Stimulated activated CD8-positive, alpha-beta memory T cell treated with anti-CD3 and anti-CD28 coated beads, Interleukin-7, amount 100 ng/mL, for 48 hours (primary cell): ENCODE measurements at regions not wholly inside any gene's neighbourhood (a gene's known extent, or its start where the extent isn't known, plus 50 kb on each side); places are given as distances from the start of the nearest gene placed in this dataset.

ENCODE experiments used
- DNase-seq, 2 donors: peaks; one replicate each; pipeline ENCODE4 v3.0.0-alpha.2; 2020; ENCODE audit warnings: low read depth in 1 of 2; ENCODE audit errors: extremely low read depth in 1 of 2

GRCh38 chr10:7028809-7029166 lies 382.0 kb downstream of the SFMBT2 start:
- DNase-seq: no peak

- no peak for DNase-seq
Measured at GRCh38 chr10:7027913-7028808, 382.7 kb downstream of the SFMBT2 start.

- DNase-seq: no peak
Measured at GRCh38 chr10:7027237-7027912, 383.5 kb downstream of the SFMBT2 start.

- no peak for DNase-seq
Measured at GRCh38 chr10:7026818-7027217, 384.0 kb downstream of the SFMBT2 start.

GRCh38 chr10:7025296-7025695 lies 385.5 kb downstream of the SFMBT2 start:
- no peak for DNase-seq

- DNase-seq: no peak
Measured at GRCh38 chr10:7015457-7015856, 395.4 kb downstream of the SFMBT2 start.

GRCh38 chr10:7014721-7015120 lies 396.1 kb downstream of the SFMBT2 start:
- no peak for DNase-seq

- DNase-seq: no peak
Measured at GRCh38 chr10:7011994-7012393, 398.8 kb downstream of the SFMBT2 start.

- DNase-seq: no peak
Measured at GRCh38 chr10:7008645-7009044, 402.2 kb downstream of the SFMBT2 start.

GRCh38 chr10:7007600-7008190 lies 403.1 kb downstream of the SFMBT2 start:
- no peak for DNase-seq

GRCh38 chr10:7006566-7006965 lies 404.3 kb downstream of the SFMBT2 start:
- no peak for DNase-seq

- no peak for DNase-seq
Measured at GRCh38 chr10:7003831-7004395, 406.9 kb downstream of the SFMBT2 start.

GRCh38 chr10:7000061-7000460 lies 410.8 kb downstream of the SFMBT2 start:
- no peak for DNase-seq

GRCh38 chr10:6999232-6999925 lies 411.5 kb downstream of the SFMBT2 start:
- DNase-seq: no peak

- DNase-seq: no peak
Measured at GRCh38 chr10:6997509-6997908, 413.3 kb downstream of the SFMBT2 start.

GRCh38 chr10:6996431-6996830 lies 414.4 kb downstream of the SFMBT2 start:
- DNase-seq: no peak

GRCh38 chr10:6995831-6996230 lies 415.0 kb downstream of the SFMBT2 start:
- no peak for DNase-seq

GRCh38 chr10:6995341-6995740 lies 415.3 kb upstream of the PRKCQ start:
- DNase-seq: no peak

- DNase-seq: no peak
Measured at GRCh38 chr10:6990891-6991290, 410.8 kb upstream of the PRKCQ start.

GRCh38 chr10:6988654-6989053 lies 408.6 kb upstream of the PRKCQ start:
- no peak for DNase-seq

- no peak for DNase-seq
Measured at GRCh38 chr10:6987536-6987945, 407.5 kb upstream of the PRKCQ start.
